Glomerular endothelial cell (primary cell): ENCODE measurements at regions not wholly inside any gene's neighbourhood (a gene's known extent, or its start where the extent isn't known, plus 50 kb on each side); places are given as distances from the start of the nearest gene placed in this dataset.

ENCODE experiments used
- DNase-seq: peaks from one replicate; pipeline ENCODE4 v3.0.0-alpha.2; 2011; ENCODE audit warnings: low read depth, low spot score; ENCODE audit errors: extremely low read depth

- DNase-seq: no peak
These were observed 54.6 kb upstream of the HDAC9 start for GRCh38 chr7:18440934-18441333.

GRCh38 chr7:18444826-18445225 is 50.7 kb upstream of the HDAC9 start:
- no peak for DNase-seq

DNA sequence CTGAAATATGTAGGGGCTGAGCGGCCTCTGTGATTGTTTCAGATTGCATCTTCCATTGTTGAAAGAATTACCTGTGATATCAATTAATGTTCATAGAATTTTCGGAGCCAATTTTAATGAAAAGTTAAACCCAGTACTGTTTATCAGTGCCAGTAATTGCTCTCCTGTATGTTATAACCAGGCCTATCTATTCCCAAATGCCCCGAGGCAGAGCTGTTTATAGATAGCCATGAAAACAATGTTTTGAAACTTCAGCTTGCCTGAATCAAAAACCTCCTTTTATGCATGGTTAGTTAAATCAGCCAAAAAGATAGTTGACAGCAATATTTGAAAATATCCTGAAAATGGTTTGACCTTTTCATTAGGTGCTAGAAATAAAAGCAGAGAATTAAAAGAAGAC is 50.1 kb upstream of the HDAC9 start:
- no peak for DNase-seq
